HG03342 (cell line): ENCODE measurements at regions not wholly inside any gene's neighbourhood (a gene's known extent, or its start where the extent isn't known, plus 50 kb on each side); places are given as distances from the start of the nearest gene placed in this dataset.

Experiments used
- ATAC-seq: cut with Tn5 transposase; IDR thresholded peaks from one replicate; pipeline ENCODE4 v1.9.1; 2021; ENCODE audit warnings: mild to moderate bottlenecking, moderate library complexity; ENCODE audit not compliant: unreplicated experiment

GRCh38 chr13:68214691-68215415, 984.7 kb upstream of the PCDH9 start:
- ATAC-seq: no peak

GRCh38 chr13:68199271-68199670, 969.1 kb upstream of the PCDH9 start:
- no peak for ATAC-seq

- ATAC-seq: no peak
Observed at GRCh38 chr13:68190818-68191217, 960.7 kb upstream of the PCDH9 start.

GRCh38 chr13:68185444-68186141, 955.5 kb upstream of the PCDH9 start:
- ATAC-seq: peak; percentile 74

GRCh38 chr13:68176475-68176874, 946.3 kb upstream of the PCDH9 start:
- ATAC-seq: no peak

GRCh38 chr13:68174893-68175292, 944.8 kb upstream of the PCDH9 start:
- no peak for ATAC-seq

GRCh38 chr13:68173111-68173510, 943.0 kb upstream of the PCDH9 start:
- no peak for ATAC-seq

- ATAC-seq: no peak
Observed at GRCh38 chr13:68170961-68171360, 940.8 kb upstream of the PCDH9 start.

GRCh38 chr13:68168448-68168847, 938.3 kb upstream of the PCDH9 start:
- no peak for ATAC-seq

- no peak for ATAC-seq
Observed at GRCh38 chr13:68160466-68160865, 930.3 kb upstream of the PCDH9 start.

- ATAC-seq: no peak
Observed at GRCh38 chr13:68152414-68152813, 922.3 kb upstream of the PCDH9 start.

GRCh38 chr13:68145852-68146251, 915.7 kb upstream of the PCDH9 start:
- no peak for ATAC-seq

- no peak for ATAC-seq
Observed at GRCh38 chr13:68128297-68128915, 898.3 kb upstream of the PCDH9 start.

- no peak for ATAC-seq
Observed at GRCh38 chr13:68125087-68125480, 894.9 kb upstream of the PCDH9 start.

- no peak for ATAC-seq
Observed at GRCh38 chr13:68124437-68125086, 894.4 kb upstream of the PCDH9 start.

- ATAC-seq: no peak
Observed at GRCh38 chr13:68110178-68110768, 880.1 kb upstream of the PCDH9 start.

GRCh38 chr13:68107667-68108066, 877.5 kb upstream of the PCDH9 start:
- no peak for ATAC-seq

GRCh38 chr13:68099631-68100030, 869.5 kb upstream of the PCDH9 start:
- no peak for ATAC-seq

GRCh38 chr13:68081061-68081460, 850.9 kb upstream of the PCDH9 start:
- no peak for ATAC-seq

GRCh38 chr13:68078874-68079273, 848.7 kb upstream of the PCDH9 start:
- no peak for ATAC-seq

- ATAC-seq: no peak
Observed at GRCh38 chr13:68078469-68078868, 848.3 kb upstream of the PCDH9 start.
